Bronchial epithelial cell (primary cell): ENCODE measurements at regions not wholly inside any gene's neighbourhood (a gene's known extent, or its start where the extent isn't known, plus 50 kb on each side); places are given as distances from the start of the nearest gene placed in this dataset.

Experiments used
- DNase-seq: peaks from one replicate; pipeline ENCODE4 v3.0.0-alpha.2; 2010; ENCODE audit warnings: low read depth
- FAIRE-seq: peaks from 2 replicates; lab custom pipeline; 2011; peaks lifted over from hg19 to GRCh38; lab: Jason Lieb, UNC
- H3K27me3 ChIP-seq: 2 replicates; pipeline ENCODE4 v1.5.1; 2011; ENCODE audit warnings: low read length; ENCODE audit not compliant: control insufficient read depth, insufficient read depth
- H3K36me3 ChIP-seq: 2 replicates; pipeline ENCODE4 v1.5.1; 2011; ENCODE audit warnings: low read length; ENCODE audit not compliant: control insufficient read depth, insufficient read depth
- H3K4me3 ChIP-seq: 2 replicates; pipeline ENCODE4 v1.5.1; 2011; ENCODE audit warnings: mild to moderate bottlenecking, low read depth, low read length, control low read depth
- CTCF ChIP-seq: IDR thresholded peaks from 2 replicates; pipeline ENCODE4 v1.5.1; 2011; ENCODE audit warnings: mild to moderate bottlenecking, moderate library complexity, low read length, control low read depth, inconsistent platforms; ENCODE audit not compliant: insufficient read depth, severe bottlenecking

- Histone ChIP-seq H3K36me3 (no peaks in the 10 kb centered on the region), H3K27me3 (peaks cover under 1% of the 10 kb centered on the region), H3K4me3 (no peak overlapping the region)
- FAIRE-seq = no peak
- no peak for TF ChIP-seq CTCF
- DNase-seq = no peak
Observed at GRCh38 chr16:22970209-22970865, 156.4 kb downstream of the HS3ST2 start.

DNA sequence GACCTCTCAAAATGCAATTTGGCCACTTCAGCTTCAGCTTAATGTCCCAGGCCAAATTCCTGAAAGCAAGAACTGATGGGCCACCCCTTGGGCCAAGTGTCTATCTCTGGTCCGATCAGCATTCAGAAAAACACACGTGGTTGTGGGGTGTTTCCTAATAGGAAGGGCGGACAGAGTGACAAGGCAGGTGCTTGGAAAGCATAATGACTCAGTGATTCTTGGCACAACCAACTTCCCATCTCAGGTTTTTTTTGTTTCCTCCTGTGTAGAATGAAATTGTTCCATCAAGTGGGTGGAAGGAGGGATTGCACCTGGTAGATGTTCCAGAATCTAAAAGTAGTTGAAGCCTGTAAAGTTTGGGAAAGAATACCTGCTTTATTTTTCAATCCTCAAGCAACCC lies 155.6 kb downstream of the HS3ST2 start:
- Histone ChIP-seq H3K4me3 (no peak overlapping the region), H3K27me3 (peaks cover 3% of the 10 kb centered on the region), H3K36me3 (no peaks in the 10 kb centered on the region)
- FAIRE-seq = no peak
- TF ChIP-seq CTCF = peak; percentile 13
- peak; percentile 75 for DNase-seq

- H3K36me3 ChIP-seq = no peaks in the 10 kb centered on the region
- TF ChIP-seq CTCF = no peak
- H3K27me3 ChIP-seq = peaks cover 3% of the 10 kb centered on the region
- FAIRE-seq = no peak
- no peak for DNase-seq
- no peak overlapping the region for H3K4me3 ChIP-seq
Observed at GRCh38 chr16:22968931-22969330, 155.0 kb downstream of the HS3ST2 start.

DNA sequence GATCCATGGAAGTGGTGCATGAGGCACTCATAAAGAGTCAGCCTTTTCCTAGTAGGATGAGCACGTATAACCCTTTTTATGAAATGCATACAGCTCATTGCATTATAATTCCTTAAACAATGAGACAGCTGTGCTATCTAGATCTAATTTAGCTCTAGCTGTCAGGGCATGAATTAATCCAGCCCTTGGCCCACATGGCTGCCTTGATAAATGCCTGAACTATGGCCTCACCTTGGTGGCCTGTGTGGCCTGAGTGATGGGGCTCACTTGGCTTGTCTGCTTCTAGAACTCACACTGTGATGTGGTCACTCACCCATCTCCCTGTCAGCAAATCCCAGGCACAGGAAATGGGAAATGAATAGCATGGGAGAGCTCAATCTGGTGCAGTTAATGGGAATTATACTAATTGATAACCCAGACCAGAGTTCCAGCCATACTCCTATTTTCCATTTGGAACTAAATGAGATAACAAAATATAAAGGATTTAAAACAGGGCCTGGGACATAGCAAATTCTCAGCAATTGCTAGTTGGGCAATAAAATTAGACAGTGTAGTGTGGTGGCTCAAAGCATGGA lies 153.6 kb downstream of the HS3ST2 start:
- no peak for FAIRE-seq
- no peak for TF ChIP-seq CTCF
- DNase-seq = no peak
- H3K36me3 ChIP-seq = no peaks in the 10 kb centered on the region
- peaks cover 3% of the 10 kb centered on the region for H3K27me3 ChIP-seq
- H3K4me3 ChIP-seq = no peak overlapping the region
